C4-2B (cell line): ENCODE measurements at regions not wholly inside any gene's neighbourhood (a gene's known extent, or its start where the extent isn't known, plus 50 kb on each side); places are given as distances from the start of the nearest gene placed in this dataset.

ENCODE experiments used
- ZFX ChIP-seq: fragments of 450-650 bp; IDR thresholded peaks from 2 replicates; pipeline ENCODE4 v1.6.1; 2017
- TF ChIP-seq, protein P1 (sequence below): fragments of 450-650 bp; conservative IDR thresholded peaks from 2 replicates; pipeline ENCODE4 v1.5.1; 2017; ENCODE audit warnings: mild to moderate bottlenecking

DNA sequence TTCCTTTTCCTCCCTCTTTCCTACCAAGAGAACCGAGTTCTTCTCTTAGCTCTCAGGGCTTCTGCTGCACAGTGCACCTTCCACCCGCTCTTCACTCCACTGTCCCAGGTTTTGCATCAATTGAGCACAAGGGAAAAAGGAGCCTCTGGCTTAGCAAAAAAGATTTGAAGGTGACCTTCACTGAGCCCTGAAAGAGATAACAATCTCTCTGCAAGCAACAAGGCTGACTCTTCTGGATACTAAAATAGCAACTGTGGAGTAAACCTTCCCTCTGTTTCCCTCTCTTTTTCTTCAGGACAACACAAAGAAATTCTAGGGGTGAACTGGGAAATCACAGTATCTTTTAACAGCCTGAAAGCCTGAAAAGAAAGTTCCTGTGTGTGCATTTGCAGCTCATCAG lies 354.7 kb upstream of the PODXL start:
- TF ChIP-seq, protein P1, sequence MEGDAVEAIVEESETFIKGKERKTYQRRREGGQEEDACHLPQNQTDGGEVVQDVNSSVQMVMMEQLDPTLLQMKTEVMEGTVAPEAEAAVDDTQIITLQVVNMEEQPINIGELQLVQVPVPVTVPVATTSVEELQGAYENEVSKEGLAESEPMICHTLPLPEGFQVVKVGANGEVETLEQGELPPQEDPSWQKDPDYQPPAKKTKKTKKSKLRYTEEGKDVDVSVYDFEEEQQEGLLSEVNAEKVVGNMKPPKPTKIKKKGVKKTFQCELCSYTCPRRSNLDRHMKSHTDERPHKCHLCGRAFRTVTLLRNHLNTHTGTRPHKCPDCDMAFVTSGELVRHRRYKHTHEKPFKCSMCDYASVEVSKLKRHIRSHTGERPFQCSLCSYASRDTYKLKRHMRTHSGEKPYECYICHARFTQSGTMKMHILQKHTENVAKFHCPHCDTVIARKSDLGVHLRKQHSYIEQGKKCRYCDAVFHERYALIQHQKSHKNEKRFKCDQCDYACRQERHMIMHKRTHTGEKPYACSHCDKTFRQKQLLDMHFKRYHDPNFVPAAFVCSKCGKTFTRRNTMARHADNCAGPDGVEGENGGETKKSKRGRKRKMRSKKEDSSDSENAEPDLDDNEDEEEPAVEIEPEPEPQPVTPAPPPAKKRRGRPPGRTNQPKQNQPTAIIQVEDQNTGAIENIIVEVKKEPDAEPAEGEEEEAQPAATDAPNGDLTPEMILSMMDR = no peak
- TF ChIP-seq ZFX = no peak
